MCF 10A (cell line): ENCODE measurements at regions not wholly inside any gene's neighbourhood (a gene's known extent, or its start where the extent isn't known, plus 50 kb on each side); places are given as distances from the start of the nearest gene placed in this dataset.

Experiments used
- BruUV-seq: library from RNA; stranded (reverse); fragments of 400-500 nt; replicated peaks from 2 replicates; lab custom pipeline; 2021; lab: Mats Ljungman, UMichigan
- CTCF ChIA-PET: fragments of 300-600 bp; sonication (Branson Sonifier 250); formaldehyde crosslinking; extraction: SDS; loops from one replicate; lab custom pipeline; 2021; ENCODE audit warnings: antibody characterized with exemption, inconsistent platforms; lab: Yijun Ruan, JAX
- POLR2A ChIA-PET: fragments of 300-600, 350-650 bp; sonication (Branson Sonifier 250); formaldehyde crosslinking; extraction: SDS; loops from one replicate; lab custom pipeline; 2020; ENCODE audit warnings: antibody characterized with exemption, inconsistent platforms; lab: Yijun Ruan, JAX
- DNase-seq: peaks from one replicate; pipeline ENCODE4 v3.0.0-alpha.2; 2018; ENCODE audit not compliant: unreplicated experiment
- H3K27ac Mint-ChIP-seq: one replicate; pipeline ENCODE4 v1.8.0; 2022; ENCODE audit warnings: mild to moderate bottlenecking, low read depth, mixed read lengths; ENCODE audit not compliant: unreplicated experiment
- H3K27me3 Mint-ChIP-seq: one replicate; pipeline ENCODE4 v1.8.0; 2022; ENCODE audit warnings: mixed read lengths; ENCODE audit not compliant: insufficient read depth, unreplicated experiment
- H3K36me3 Mint-ChIP-seq: one replicate; pipeline ENCODE4 v1.8.0; 2022; ENCODE audit warnings: mild to moderate bottlenecking, moderate library complexity, mixed read lengths; ENCODE audit not compliant: insufficient read depth, unreplicated experiment
- H3K4me1 Mint-ChIP-seq: one replicate; pipeline ENCODE4 v1.8.0; 2022; ENCODE audit warnings: mixed read lengths; ENCODE audit not compliant: insufficient read depth, unreplicated experiment
- H3K4me3 Mint-ChIP-seq: one replicate; pipeline ENCODE4 v1.8.0; 2022; ENCODE audit warnings: mild to moderate bottlenecking, moderate library complexity, mixed read lengths; ENCODE audit not compliant: unreplicated experiment
- H3K9me3 Mint-ChIP-seq: one replicate; pipeline ENCODE4 v1.8.0; 2022; ENCODE audit warnings: mixed read lengths; ENCODE audit not compliant: unreplicated experiment
- CTCF ChIP-seq: fragments of 200-600 bp; IDR thresholded peaks from one replicate; pipeline ENCODE4 v1.8.0; 2022; ENCODE audit warnings: antibody characterized with exemption, mild to moderate bottlenecking; ENCODE audit not compliant: unreplicated experiment
- intact Hi-C: fragments of 100-400 bp; cut with micrococcal nuclease; formaldehyde crosslinking; loops from 2 replicates; pipeline ENCODE4 v1.14.1; 2022

DNA sequence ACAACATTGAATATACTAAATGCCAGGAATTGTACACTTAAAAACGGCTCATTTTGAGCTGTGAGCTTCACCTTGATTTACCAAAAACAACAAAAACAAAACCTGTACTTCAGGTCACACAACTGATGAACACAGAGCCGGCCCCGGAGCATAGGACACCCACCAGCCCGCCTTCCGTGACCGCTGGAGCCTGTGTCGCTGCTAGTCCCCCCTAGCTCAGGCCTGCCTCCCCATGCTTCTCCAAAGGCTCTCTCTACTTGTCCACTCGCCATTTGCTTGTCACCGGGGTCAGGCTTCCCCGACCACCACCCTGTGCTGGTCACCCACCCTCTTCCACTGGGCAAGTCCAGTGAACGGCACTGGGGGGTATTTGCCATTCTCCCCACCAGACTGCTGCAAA, 113.8 kb upstream of the TNRC6C start:
- Mint-ChIP-seq H3K4me3 (no peak overlapping the region), H3K9me3 (peaks cover under 1% of the 10 kb centered on the region), H3K36me3 (no peaks in the 10 kb centered on the region), H3K27me3 (no peaks in the 10 kb centered on the region), H3K4me1 (peaks cover 7% of the 10 kb centered on the region), H3K27ac (no peak overlapping the region)
- intact Hi-C loops = no loop called here
- CTCF ChIA-PET = no interaction called here
- no TSS peak for BruUV-seq
- no peak for TF ChIP-seq CTCF
- POLR2A ChIA-PET = no interaction called here
- DNase-seq = no peak

DNA sequence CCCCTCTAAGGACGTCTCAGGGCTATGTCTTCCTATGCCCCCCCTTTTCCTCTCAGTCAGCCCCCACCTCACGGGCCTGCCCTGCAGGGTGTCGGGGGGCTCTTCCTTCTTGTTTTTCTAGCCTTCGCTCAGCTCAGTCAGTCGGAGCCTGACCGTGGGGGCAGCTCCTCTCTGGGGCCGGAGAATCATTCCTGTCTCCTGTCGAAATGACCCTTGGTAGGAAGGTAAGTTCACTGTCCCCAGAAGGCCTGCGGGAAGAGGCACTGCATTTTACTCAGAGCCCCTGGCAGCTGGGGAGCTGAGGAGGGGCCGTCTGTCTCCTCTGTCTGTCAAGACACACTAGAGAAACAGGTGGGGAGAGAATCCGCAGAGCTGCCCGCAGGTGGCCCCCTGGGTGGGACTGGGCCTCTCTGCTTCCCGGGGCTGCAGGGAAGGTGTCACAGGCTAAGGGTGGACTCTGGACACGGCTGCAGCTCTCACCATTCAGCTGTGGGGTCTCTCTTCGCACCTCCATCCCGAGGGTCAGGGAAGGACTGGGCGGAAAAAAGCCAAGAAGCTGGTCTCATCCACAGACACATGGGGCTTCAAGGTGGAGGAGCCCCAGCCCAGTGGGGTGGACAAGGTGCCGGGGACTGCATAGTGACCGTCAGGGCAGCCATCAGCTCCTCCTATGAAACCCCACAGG, 112.8 kb upstream of the TNRC6C start:
- no TSS peak for BruUV-seq
- DNase-seq = no peak
- H3K27ac Mint-ChIP-seq = no peak overlapping the region
- intact Hi-C loops = no loop called here
- H3K27me3 Mint-ChIP-seq = no peaks in the 10 kb centered on the region
- peaks cover 7% of the 10 kb centered on the region for H3K4me1 Mint-ChIP-seq
- TF ChIP-seq CTCF = no peak
- no peaks in the 10 kb centered on the region for H3K36me3 Mint-ChIP-seq
- CTCF ChIA-PET = no interaction called here
- no peaks in the 10 kb centered on the region for H3K9me3 Mint-ChIP-seq
- POLR2A ChIA-PET = no interaction called here
- no peak overlapping the region for H3K4me3 Mint-ChIP-seq

DNA sequence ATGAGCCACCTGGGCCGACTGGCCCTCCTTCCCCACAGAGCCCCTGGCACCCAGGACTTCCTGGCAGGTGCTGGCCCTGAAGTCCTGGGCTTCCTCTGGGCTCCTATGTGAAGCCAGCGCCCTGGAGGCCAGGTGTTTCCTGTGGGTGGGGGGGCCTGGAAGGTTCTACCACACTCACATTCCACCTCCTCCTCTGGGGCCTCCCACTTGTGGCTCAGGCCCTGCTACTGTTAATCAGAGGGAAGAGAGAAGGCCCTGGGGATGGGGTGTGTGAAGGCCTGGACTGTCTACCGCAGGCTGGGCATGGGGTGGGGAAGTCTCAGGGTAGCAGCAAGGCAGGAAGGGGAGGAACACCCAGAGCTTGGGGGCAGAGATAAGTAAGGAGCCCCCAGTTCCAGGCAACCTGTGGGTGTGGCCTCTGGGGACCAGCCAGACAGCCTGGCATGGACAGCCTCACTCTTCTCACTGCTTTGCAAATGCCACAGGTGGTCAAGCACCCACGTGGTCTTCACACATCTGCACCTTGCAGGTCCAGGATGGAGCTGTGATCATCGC, 111.9 kb upstream of the TNRC6C start:
- ChIA-PET CTCF (no interaction called here), POLR2A (no interaction called here)
- Mint-ChIP-seq H3K27ac (no peak overlapping the region), H3K4me1 (peaks cover 7% of the 10 kb centered on the region), H3K4me3 (no peak overlapping the region), H3K9me3 (no peaks in the 10 kb centered on the region), H3K36me3 (no peaks in the 10 kb centered on the region), H3K27me3 (no peaks in the 10 kb centered on the region)
- no peak for DNase-seq
- intact Hi-C loops = no loop called here
- BruUV-seq = no TSS peak
- no peak for TF ChIP-seq CTCF

DNA sequence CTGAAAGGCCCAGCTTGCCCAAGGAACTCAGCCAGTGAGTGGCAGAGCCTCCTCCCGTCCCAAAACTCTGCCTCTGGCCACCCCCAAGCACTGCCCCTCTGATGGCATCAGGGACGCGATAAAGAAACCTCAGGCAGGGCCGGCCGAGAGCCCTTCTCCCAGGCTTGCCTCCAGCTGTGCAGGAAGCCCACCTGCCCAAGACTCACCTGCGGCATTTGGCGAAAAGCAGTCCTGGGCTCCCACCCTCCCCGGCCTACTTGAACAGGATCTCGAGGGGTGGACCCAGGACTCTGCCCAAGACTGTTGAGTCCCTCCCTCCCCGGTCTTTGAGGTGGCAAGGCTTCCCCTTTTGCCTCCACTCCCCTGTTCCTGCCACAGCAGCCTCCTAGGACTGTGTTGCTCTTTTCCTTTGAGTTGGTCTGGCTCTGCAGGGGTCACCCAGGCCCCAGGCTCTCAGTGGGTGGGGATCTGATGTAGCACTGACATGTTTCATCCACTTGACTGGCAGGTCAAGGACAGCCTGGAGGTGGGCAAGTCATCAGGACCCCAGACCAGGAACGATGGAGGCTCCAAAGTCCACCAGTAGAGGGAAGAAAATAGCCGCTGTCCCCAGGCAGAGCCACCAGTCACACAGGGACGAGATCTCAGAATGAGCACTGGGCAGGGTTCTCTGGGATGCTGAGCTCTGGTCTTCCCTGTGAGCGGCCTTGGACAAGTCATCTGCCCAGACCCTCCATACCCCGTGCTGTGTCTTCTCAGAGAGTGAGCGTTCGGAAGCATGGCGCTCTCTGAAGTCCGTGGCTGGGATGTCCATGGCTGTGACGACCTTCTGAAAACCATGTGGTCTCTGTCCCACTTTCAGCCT, 111.0 kb upstream of the TNRC6C start:
- DNase-seq = no peak

More for the DNA sequence above, 111.0 kb upstream of the TNRC6C start:
- Mint-ChIP-seq H3K4me3 (no peak overlapping the region), H3K4me1 (peaks cover 5% of the 10 kb centered on the region), H3K27ac (no peak overlapping the region), H3K9me3 (no peaks in the 10 kb centered on the region), H3K36me3 (no peaks in the 10 kb centered on the region), H3K27me3 (no peaks in the 10 kb centered on the region)
- CTCF ChIA-PET = interaction anchor here (0.6 kb wide), 1 partner anchor 272 kb away, joined by 3 read pairs; no protein-coding TSS in a partner anchor
- POLR2A ChIA-PET = no interaction called here
- BruUV-seq = no TSS peak
- TF ChIP-seq CTCF = no peak
- intact Hi-C loops = no loop called here
